HG03025 (cell line): ENCODE measurements at regions not wholly inside any gene's neighbourhood (a gene's known extent, or its start where the extent isn't known, plus 50 kb on each side); places are given as distances from the start of the nearest gene placed in this dataset.
"Not testable (repeated sequence)": the region's sequence is repeated elsewhere in the genome, so short reads cannot be mapped to it uniquely, and the experiment has no call there.

Source experiments
- ATAC-seq: cut with Tn5 transposase; IDR thresholded peaks from one replicate; pipeline ENCODE4 v1.9.1; 2021; ENCODE audit warnings: mild to moderate bottlenecking, moderate library complexity; ENCODE audit not compliant: unreplicated experiment, low FRiP score

- ATAC-seq, result no peak
These were observed 87.5 kb upstream of the ERCC6L2 start for GRCh38 chr9:95788021-95788420.

- no peak for ATAC-seq
These were observed 90.3 kb upstream of the ERCC6L2 start for GRCh38 chr9:95785209-95785608.

GRCh38 chr9:95784318-95784717 lies 91.2 kb upstream of the ERCC6L2 start:
- ATAC-seq, result no peak

- ATAC-seq, result no peak
These were observed 92.0 kb upstream of the ERCC6L2 start for GRCh38 chr9:95783426-95783975.

- ATAC-seq, result no peak
These were observed 94.7 kb upstream of the ERCC6L2 start for GRCh38 chr9:95780751-95781150.

GRCh38 chr9:95780121-95780520 lies 95.4 kb upstream of the ERCC6L2 start:
- no peak for ATAC-seq

- ATAC-seq, result not testable (repeated sequence)
These were observed 95.9 kb upstream of the ERCC6L2 start for GRCh38 chr9:95779597-95779996.

- no peak for ATAC-seq
These were observed 96.5 kb upstream of the ERCC6L2 start for GRCh38 chr9:95778957-95779356.

GRCh38 chr9:95777136-95777535 lies 98.4 kb upstream of the ERCC6L2 start:
- ATAC-seq, result no peak

GRCh38 chr9:95776176-95776575 lies 99.3 kb upstream of the ERCC6L2 start:
- ATAC-seq, result no peak

- no peak for ATAC-seq
These were observed 100.3 kb upstream of the ERCC6L2 start for GRCh38 chr9:95775191-95775590.

- ATAC-seq, result no peak
These were observed 102.5 kb upstream of the ERCC6L2 start for GRCh38 chr9:95773053-95773418.

GRCh38 chr9:95772320-95773052 lies 103.0 kb upstream of the ERCC6L2 start:
- ATAC-seq, result no peak

GRCh38 chr9:95771556-95772246 lies 103.8 kb upstream of the ERCC6L2 start:
- ATAC-seq, result no peak

GRCh38 chr9:95770653-95771131 lies 104.8 kb upstream of the ERCC6L2 start:
- ATAC-seq, result no peak

GRCh38 chr9:95769909-95770433 lies 105.5 kb upstream of the ERCC6L2 start:
- no peak for ATAC-seq

- ATAC-seq, result no peak
These were observed 106.0 kb upstream of the ERCC6L2 start for GRCh38 chr9:95769473-95769872.

GRCh38 chr9:95766906-95767305 lies 108.6 kb upstream of the ERCC6L2 start:
- no peak for ATAC-seq

- ATAC-seq, result no peak
These were observed 110.8 kb upstream of the ERCC6L2 start for GRCh38 chr9:95764533-95765319.

GRCh38 chr9:95763983-95764382 lies 111.5 kb upstream of the ERCC6L2 start:
- ATAC-seq, result no peak

- ATAC-seq, result no peak
These were observed 112.5 kb upstream of the ERCC6L2 start for GRCh38 chr9:95763006-95763405.
